HG03432 (cell line): ENCODE measurements at regions not wholly inside any gene's neighbourhood (a gene's known extent, or its start where the extent isn't known, plus 50 kb on each side); places are given as distances from the start of the nearest gene placed in this dataset.

ENCODE experiments used
- ATAC-seq: cut with Tn5 transposase; IDR thresholded peaks from one replicate; pipeline ENCODE4 v1.9.1; 2021; ENCODE audit warnings: mild to moderate bottlenecking, moderate library complexity; ENCODE audit not compliant: unreplicated experiment

- no peak for ATAC-seq
These were observed 50.6 kb upstream of the SLC45A1 start for GRCh38 chr1:8267307-8267706.

GRCh38 chr1:8266436-8267165, 51.3 kb upstream of the SLC45A1 start:
- ATAC-seq: no peak

GRCh38 chr1:8263791-8264190, 54.1 kb upstream of the SLC45A1 start:
- no peak for ATAC-seq

GRCh38 chr1:8261398-8261762, 56.5 kb upstream of the SLC45A1 start:
- ATAC-seq: no peak

- no peak for ATAC-seq
These were observed 58.2 kb upstream of the SLC45A1 start for GRCh38 chr1:8259498-8260290.

- ATAC-seq: no peak
These were observed 60.3 kb upstream of the SLC45A1 start for GRCh38 chr1:8257621-8258020.

- no peak for ATAC-seq
These were observed 61.6 kb upstream of the SLC45A1 start for GRCh38 chr1:8256321-8256720.

GRCh38 chr1:8255712-8256111, 62.2 kb upstream of the SLC45A1 start:
- ATAC-seq: no peak

- no peak for ATAC-seq
These were observed 65.5 kb upstream of the SLC45A1 start for GRCh38 chr1:8252266-8252951.

GRCh38 chr1:8251635-8252034, 66.3 kb upstream of the SLC45A1 start:
- no peak for ATAC-seq

GRCh38 chr1:8249838-8250237, 68.1 kb upstream of the SLC45A1 start:
- no peak for ATAC-seq

GRCh38 chr1:8247811-8248436, 70.0 kb upstream of the SLC45A1 start:
- no peak for ATAC-seq

GRCh38 chr1:8244304-8244703, 73.6 kb upstream of the SLC45A1 start:
- ATAC-seq: no peak

- no peak for ATAC-seq
These were observed 75.4 kb upstream of the SLC45A1 start for GRCh38 chr1:8242498-8242897.

- ATAC-seq: no peak
These were observed 76.4 kb upstream of the SLC45A1 start for GRCh38 chr1:8241417-8242014.

GRCh38 chr1:8239306-8240023, 78.4 kb upstream of the SLC45A1 start:
- no peak for ATAC-seq

GRCh38 chr1:8239039-8239305, 78.9 kb upstream of the SLC45A1 start:
- no peak for ATAC-seq

- ATAC-seq: no peak
These were observed 79.5 kb upstream of the SLC45A1 start for GRCh38 chr1:8238141-8239038.

GRCh38 chr1:8232036-8232757, 85.7 kb upstream of the SLC45A1 start:
- ATAC-seq: no peak
